Activated naive CD4-positive, alpha-beta T cell treated with anti-CD3 and anti-CD28 coated beads, Interleukin-2, amount 50 U/mL, for 24 hours (primary cell): ENCODE measurements at regions not wholly inside any gene's neighbourhood (a gene's known extent, or its start where the extent isn't known, plus 50 kb on each side); places are given as distances from the start of the nearest gene placed in this dataset.
A peak's percentile ranks its signal among the peaks of the same experiment; 100 is the strongest.
"Not testable (repeated sequence)": the region's sequence is repeated elsewhere in the genome, so short reads cannot be mapped to it uniquely, and the experiment has no call there.

Source experiments
- H3K27ac Mint-ChIP-seq: one replicate; pipeline ENCODE4 v1.8.0; 2021; ENCODE audit warnings: mild to moderate bottlenecking, mixed read lengths
- H3K27me3 Mint-ChIP-seq: one replicate; pipeline ENCODE4 v1.8.0; 2021; ENCODE audit warnings: mixed read lengths
- H3K36me3 Mint-ChIP-seq: one replicate; pipeline ENCODE4 v1.8.0; 2021; ENCODE audit warnings: mixed read lengths
- H3K4me1 Mint-ChIP-seq: one replicate; pipeline ENCODE4 v1.8.0; 2021; ENCODE audit warnings: mixed read lengths
- H3K4me3 Mint-ChIP-seq: one replicate; pipeline ENCODE4 v1.8.0; 2021; ENCODE audit warnings: mild to moderate bottlenecking, mixed read lengths
- H3K9me3 Mint-ChIP-seq: one replicate; pipeline ENCODE4 v1.8.0; 2021; ENCODE audit warnings: mixed read lengths

DNA sequence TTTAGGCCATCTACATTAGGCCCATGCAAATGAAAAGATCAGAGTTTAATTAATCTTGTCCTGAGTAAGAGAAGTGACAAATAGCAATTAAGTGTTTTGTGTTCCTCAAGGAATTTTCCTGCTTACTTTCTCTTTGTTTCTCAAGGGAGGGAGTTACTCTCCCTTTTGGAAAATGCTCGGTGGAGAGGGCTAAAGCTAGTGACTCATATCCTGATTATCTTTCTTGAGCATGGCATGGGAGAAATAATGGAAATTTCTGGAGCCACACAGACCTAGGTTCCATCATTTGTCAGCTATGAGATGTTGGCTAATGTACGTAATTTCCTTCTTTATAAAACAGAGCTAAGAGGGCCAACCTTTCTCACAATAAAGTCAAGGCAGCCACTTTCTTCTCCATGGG is 177.1 kb downstream of the ETAA1 start:
- no peak overlapping the region for H3K4me3 Mint-ChIP-seq
- H3K4me1 Mint-ChIP-seq, result no peaks in the 10 kb centered on the region
- no peak overlapping the region for H3K27ac Mint-ChIP-seq
- H3K36me3 Mint-ChIP-seq, result no peaks in the 10 kb centered on the region
- H3K9me3 Mint-ChIP-seq, result peaks cover 10% of the 10 kb centered on the region
- H3K27me3 Mint-ChIP-seq, result peaks cover 1% of the 10 kb centered on the region

DNA sequence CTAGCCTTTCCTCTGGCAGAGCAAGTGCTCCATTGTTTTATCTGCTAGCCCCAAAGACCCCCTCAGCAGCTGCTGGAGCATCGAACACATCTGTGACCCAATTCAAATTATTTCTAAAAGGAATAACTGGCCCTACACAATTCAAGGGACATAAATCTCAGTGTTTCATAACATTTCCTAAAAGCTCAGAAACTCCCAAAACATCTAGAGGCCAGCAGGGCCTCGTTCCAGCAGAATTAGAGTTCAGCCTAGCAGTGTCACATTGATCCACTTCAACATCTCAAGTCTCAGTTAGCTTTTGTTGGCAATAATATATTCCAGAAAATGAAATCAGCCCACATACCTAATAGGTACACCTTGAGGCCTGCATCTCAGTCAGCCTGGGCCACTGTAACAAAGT is 179.1 kb downstream of the ETAA1 start:
- H3K4me1 Mint-ChIP-seq, result no peaks in the 10 kb centered on the region
- peaks cover 10% of the 10 kb centered on the region for H3K9me3 Mint-ChIP-seq
- H3K27me3 Mint-ChIP-seq, result peaks cover 1% of the 10 kb centered on the region
- H3K4me3 Mint-ChIP-seq, result no peak overlapping the region
- H3K27ac Mint-ChIP-seq, result no peak overlapping the region
- no peaks in the 10 kb centered on the region for H3K36me3 Mint-ChIP-seq

- Mint-ChIP-seq H3K9me3 (peaks cover 10% of the 10 kb centered on the region), H3K4me3 (no peak overlapping the region), H3K27ac (no peak overlapping the region), H3K27me3 (peaks cover 1% of the 10 kb centered on the region), H3K36me3 (peaks cover 2% of the 10 kb centered on the region), H3K4me1 (no peaks in the 10 kb centered on the region)
These were observed 179.9 kb downstream of the ETAA1 start for GRCh38 chr2:67576991-67577390.

DNA sequence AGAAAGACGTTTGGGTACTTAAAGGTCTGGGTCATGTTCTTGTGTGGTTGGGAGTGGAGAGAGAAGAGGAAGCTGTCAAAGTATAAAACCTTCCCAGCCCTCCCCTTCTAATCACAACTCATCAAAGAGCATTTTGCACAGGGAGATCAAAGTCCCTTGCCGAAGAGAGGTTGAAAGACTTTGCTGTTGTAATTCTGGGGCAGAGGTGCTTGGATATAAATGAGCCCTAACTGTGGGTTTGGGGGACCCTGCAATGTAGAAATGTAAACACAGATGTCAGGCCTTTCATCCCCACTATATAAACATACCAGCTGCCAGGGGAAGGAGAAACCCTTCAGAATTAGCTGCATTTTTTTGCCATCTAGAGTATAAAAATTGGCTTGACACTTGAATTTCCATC is 182.1 kb downstream of the ETAA1 start:
- Mint-ChIP-seq H3K27ac (no peak overlapping the region), H3K36me3 (peaks cover 2% of the 10 kb centered on the region), H3K9me3 (peaks cover 10% of the 10 kb centered on the region), H3K4me1 (no peaks in the 10 kb centered on the region), H3K4me3 (no peak overlapping the region), H3K27me3 (peaks cover 1% of the 10 kb centered on the region)

DNA sequence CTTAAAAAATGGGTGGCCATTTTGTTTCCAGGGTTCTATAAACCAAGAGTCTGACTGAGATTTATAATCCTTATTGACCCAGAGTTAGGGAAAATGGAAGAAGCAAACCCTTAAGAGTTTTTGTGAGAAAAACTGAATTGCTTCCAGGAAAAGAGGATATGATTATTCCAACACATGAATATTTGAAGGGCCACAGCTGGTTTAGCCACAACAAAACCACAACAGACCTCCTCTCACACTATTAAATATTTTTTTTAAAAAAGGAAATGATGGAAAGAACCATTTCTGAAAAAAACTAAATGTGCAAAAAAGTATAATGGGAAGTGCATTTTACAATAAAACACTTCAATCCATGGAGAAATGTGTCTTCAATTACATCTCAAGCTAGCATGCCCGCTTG is 182.7 kb downstream of the ETAA1 start:
- peaks cover 2% of the 10 kb centered on the region for H3K36me3 Mint-ChIP-seq
- peaks cover 1% of the 10 kb centered on the region for H3K27me3 Mint-ChIP-seq
- H3K9me3 Mint-ChIP-seq, result peaks cover 15% of the 10 kb centered on the region
- no peak overlapping the region for H3K4me3 Mint-ChIP-seq
- no peak overlapping the region for H3K27ac Mint-ChIP-seq
- no peaks in the 10 kb centered on the region for H3K4me1 Mint-ChIP-seq

GRCh38 chr2:67581751-67582150 is 184.6 kb downstream of the ETAA1 start:
- no peaks in the 10 kb centered on the region for H3K27me3 Mint-ChIP-seq
- peaks cover 2% of the 10 kb centered on the region for H3K36me3 Mint-ChIP-seq
- peaks cover 26% of the 10 kb centered on the region for H3K9me3 Mint-ChIP-seq
- H3K27ac Mint-ChIP-seq, result no peak overlapping the region
- no peak overlapping the region for H3K4me3 Mint-ChIP-seq
- no peaks in the 10 kb centered on the region for H3K4me1 Mint-ChIP-seq

DNA sequence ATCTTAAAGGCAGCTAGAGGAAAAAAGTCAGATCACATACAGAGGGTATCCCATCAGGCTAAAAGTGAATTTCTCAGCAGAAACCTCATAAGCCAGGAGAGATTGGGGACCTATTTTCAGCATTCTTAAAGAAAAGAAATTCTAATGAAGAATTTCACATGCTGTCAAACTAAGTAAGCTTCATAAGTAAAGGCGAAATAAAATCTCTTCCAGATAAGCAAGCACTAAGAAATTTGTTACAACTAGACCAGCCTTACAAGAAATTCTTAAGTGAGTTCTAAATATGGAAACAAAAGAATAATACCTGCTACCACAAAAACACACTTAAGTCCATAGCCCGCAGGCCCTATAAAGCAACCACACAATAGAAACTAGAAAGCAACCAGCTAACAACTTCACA is 186.1 kb downstream of the ETAA1 start:
- H3K27ac Mint-ChIP-seq, result no peak overlapping the region
- H3K4me3 Mint-ChIP-seq, result no peak overlapping the region
- peaks cover 29% of the 10 kb centered on the region for H3K9me3 Mint-ChIP-seq

GRCh38 chr2:67585400-67585799 is 188.3 kb downstream of the ETAA1 start:
- no peak overlapping the region for H3K4me3 Mint-ChIP-seq
- no peak overlapping the region for H3K27ac Mint-ChIP-seq
- H3K4me1 Mint-ChIP-seq, result no peaks in the 10 kb centered on the region
- H3K27me3 Mint-ChIP-seq, result no peaks in the 10 kb centered on the region
- H3K36me3 Mint-ChIP-seq, result peaks cover 2% of the 10 kb centered on the region
- peaks cover 29% of the 10 kb centered on the region for H3K9me3 Mint-ChIP-seq

More for the DNA sequence above, 186.1 kb downstream of the ETAA1 start:
- Mint-ChIP-seq H3K36me3 (peaks cover 2% of the 10 kb centered on the region), H3K27me3 (no peaks in the 10 kb centered on the region), H3K4me1 (no peaks in the 10 kb centered on the region)

DNA sequence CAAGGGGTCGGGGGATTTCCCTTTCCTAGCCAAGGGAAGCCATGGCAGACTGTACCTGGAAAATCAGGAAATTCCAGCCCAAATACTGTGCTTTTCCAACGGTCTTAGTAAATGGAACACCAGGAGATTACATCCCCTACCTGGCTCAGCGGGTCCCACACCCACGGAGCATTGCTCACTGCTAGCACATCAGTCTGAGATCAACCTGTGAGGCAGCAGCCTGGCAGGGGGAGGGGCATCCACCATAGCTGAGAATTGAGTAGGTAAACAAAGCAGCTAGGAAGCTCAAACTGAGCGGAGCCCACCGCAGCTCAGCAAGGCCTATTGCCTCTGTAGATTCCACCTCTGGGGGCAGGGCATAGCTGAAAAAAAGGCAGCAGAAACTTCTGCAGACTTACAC is 192.0 kb downstream of the ETAA1 start:
- peaks cover 29% of the 10 kb centered on the region for H3K9me3 Mint-ChIP-seq
- not testable (repeated sequence) for H3K27ac Mint-ChIP-seq, H3K36me3 Mint-ChIP-seq, H3K27me3 Mint-ChIP-seq, H3K4me1 Mint-ChIP-seq, H3K4me3 Mint-ChIP-seq

GRCh38 chr2:67594522-67594921 is 197.4 kb downstream of the ETAA1 start:
- H3K4me1 Mint-ChIP-seq, H3K9me3 Mint-ChIP-seq, H3K27me3 Mint-ChIP-seq, H3K36me3 Mint-ChIP-seq, H3K27ac Mint-ChIP-seq, H3K4me3 Mint-ChIP-seq: not testable (repeated sequence)

DNA sequence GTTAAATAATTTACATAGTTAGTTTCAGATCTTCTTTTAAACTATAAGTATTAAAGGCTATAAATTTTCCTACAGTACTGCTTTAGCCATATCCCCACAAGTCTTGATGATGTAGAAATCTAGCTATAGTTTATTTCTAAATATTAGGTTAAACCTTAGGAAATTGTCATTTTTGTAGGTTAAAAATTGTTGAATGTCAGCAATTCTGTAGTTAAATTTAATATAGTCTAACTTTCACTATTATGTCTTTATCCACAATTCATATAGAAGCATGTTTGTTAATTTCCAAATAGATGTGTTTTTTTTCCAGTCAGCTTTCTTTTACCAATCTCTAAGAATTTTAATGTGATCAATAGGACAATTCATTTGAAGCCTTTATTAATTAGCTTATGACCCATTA is 199.7 kb downstream of the ETAA1 start:
- Mint-ChIP-seq H3K9me3 (peaks cover 4% of the 10 kb centered on the region), H3K27me3 (no peaks in the 10 kb centered on the region), H3K27ac (no peak overlapping the region), H3K4me3 (no peak overlapping the region), H3K4me1 (no peaks in the 10 kb centered on the region), H3K36me3 (no peaks in the 10 kb centered on the region)

- no peaks in the 10 kb centered on the region for H3K27me3 Mint-ChIP-seq
- no peaks in the 10 kb centered on the region for H3K36me3 Mint-ChIP-seq
- no peak overlapping the region for H3K4me3 Mint-ChIP-seq
- peaks cover 4% of the 10 kb centered on the region for H3K9me3 Mint-ChIP-seq
- H3K4me1 Mint-ChIP-seq, result no peaks in the 10 kb centered on the region
- no peak overlapping the region for H3K27ac Mint-ChIP-seq
These were observed 202.4 kb downstream of the ETAA1 start for GRCh38 chr2:67599561-67599960.

DNA sequence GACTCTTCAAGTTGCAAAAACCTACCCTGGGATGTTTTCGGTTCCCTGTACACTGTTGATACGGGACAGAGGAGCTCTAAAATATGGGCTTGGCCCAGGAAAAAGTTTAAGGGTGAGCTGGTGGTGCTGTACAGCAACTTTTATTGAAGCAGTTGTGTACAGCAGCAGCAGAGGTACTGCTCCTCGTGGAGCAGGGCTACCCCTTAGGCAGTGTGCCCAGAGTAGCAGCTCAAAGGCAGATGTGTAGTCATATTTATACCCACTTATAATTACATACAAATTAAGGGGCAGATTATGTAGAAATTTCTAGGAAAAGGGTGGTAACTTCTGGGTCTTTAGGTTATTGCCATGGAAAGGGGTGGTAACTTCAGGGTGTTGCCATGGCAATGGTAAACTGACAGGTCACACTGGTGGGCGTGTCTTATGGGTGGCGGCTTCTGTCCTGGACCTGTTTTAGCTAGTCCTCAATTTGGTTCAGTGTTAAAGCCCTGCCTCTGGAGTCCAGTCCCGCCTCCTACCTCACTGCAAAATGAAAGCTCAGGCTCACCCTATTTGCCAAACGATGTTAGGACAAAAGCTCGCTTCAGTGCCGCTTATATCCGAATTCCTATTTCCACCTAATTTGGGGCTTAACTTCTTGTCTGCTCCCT is 203.2 kb downstream of the ETAA1 start:
- Mint-ChIP-seq H3K9me3 (peaks cover 4% of the 10 kb centered on the region), H3K27me3 (no peaks in the 10 kb centered on the region), H3K27ac (no peak overlapping the region), H3K4me3 (no peak overlapping the region), H3K36me3 (no peaks in the 10 kb centered on the region), H3K4me1 (no peaks in the 10 kb centered on the region)

GRCh38 chr2:67600946-67601345 is 203.8 kb downstream of the ETAA1 start:
- no peaks in the 10 kb centered on the region for H3K36me3 Mint-ChIP-seq
- no peak overlapping the region for H3K4me3 Mint-ChIP-seq
- no peaks in the 10 kb centered on the region for H3K4me1 Mint-ChIP-seq
- peaks cover 4% of the 10 kb centered on the region for H3K9me3 Mint-ChIP-seq
- H3K27me3 Mint-ChIP-seq, result no peaks in the 10 kb centered on the region
- H3K27ac Mint-ChIP-seq, result no peak overlapping the region

DNA sequence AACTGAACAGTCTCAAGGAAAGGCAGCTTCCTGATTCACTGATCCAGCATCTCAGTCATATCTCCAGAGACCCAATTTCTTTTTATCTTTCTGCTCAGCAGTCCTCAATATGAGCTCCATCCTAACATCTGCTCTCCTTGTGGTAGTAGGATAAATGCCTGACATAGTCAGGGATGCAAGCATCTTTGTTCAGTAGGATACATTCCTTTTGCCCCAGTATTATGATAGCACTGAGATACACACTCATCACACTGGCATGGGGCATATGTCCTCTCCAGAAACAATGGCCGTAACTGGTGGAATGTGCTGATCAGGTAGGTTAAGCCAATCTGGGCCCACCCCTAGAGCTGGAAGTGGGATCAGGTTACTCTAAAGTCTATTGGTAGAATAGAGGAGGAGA is 207.2 kb downstream of the ETAA1 start:
- H3K36me3 Mint-ChIP-seq, result no peaks in the 10 kb centered on the region
- H3K27me3 Mint-ChIP-seq, result no peaks in the 10 kb centered on the region
- H3K27ac Mint-ChIP-seq, result no peak overlapping the region
- H3K4me1 Mint-ChIP-seq, result no peaks in the 10 kb centered on the region
- H3K4me3 Mint-ChIP-seq, result no peak overlapping the region
- H3K9me3 Mint-ChIP-seq, result no peaks in the 10 kb centered on the region

GRCh38 chr2:67612576-67613042 is 215.5 kb downstream of the ETAA1 start:
- Mint-ChIP-seq H3K9me3 (no peaks in the 10 kb centered on the region), H3K27ac (peak overlapping the region; percentile 59)

DNA sequence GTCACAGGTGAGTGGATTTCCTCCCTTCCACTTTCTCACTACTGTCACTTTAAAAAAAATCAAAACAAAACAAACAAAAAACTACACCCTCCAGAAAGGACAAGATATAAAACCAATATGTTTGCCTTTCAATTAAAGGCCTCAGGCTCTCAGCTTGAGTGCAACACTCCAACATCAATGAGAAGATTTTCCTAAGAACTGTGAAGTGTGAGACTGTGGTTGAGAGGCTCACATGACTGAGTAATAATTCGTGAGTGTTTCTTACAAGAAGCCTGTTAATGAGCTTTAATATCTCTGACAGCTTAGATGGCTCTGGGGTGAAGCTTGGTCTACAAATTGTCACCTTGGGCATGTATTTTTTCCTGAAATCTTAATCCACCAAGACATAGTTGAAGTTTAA is 216.1 kb downstream of the ETAA1 start:
- no peaks in the 10 kb centered on the region for H3K27me3 Mint-ChIP-seq
- H3K27ac Mint-ChIP-seq, result no peak overlapping the region
- H3K4me1 Mint-ChIP-seq, result no peaks in the 10 kb centered on the region
- no peak overlapping the region for H3K4me3 Mint-ChIP-seq
- H3K9me3 Mint-ChIP-seq, result no peaks in the 10 kb centered on the region
- no peaks in the 10 kb centered on the region for H3K36me3 Mint-ChIP-seq

More at GRCh38 chr2:67612576-67613042, 215.5 kb downstream of the ETAA1 start:
- Mint-ChIP-seq H3K4me3 (no peak overlapping the region), H3K27me3 (no peaks in the 10 kb centered on the region), H3K36me3 (no peaks in the 10 kb centered on the region), H3K4me1 (no peaks in the 10 kb centered on the region)
